Cerebellar nuclear complex (tissue), 1 donor: ENCODE measurements at regions not wholly inside any gene's neighbourhood (a gene's known extent, or its start where the extent isn't known, plus 50 kb on each side); places are given as distances from the start of the nearest gene placed in this dataset.

Source experiments
- DNase-seq, 2 experiments: peaks; one replicate each; lab custom pipeline; 2025; lab: John Stamatoyannopoulos, UW

GRCh38 chr4:151987606-151988005, 226.8 kb upstream of the GATB start:
- DNase-seq: no peak

- peak; percentile 12 to 54 for DNase-seq
Observed at GRCh38 chr4:151983854-151984253, 223.0 kb upstream of the GATB start.

- DNase-seq: no peak
Observed at GRCh38 chr4:151979819-151980218, 219.0 kb upstream of the GATB start.

- no peak for DNase-seq
Observed at GRCh38 chr4:151968643-151969042, 207.8 kb upstream of the GATB start.

GRCh38 chr4:151967074-151967473, 206.3 kb upstream of the GATB start:
- no peak for DNase-seq

GRCh38 chr4:151962138-151962823, 201.5 kb upstream of the GATB start:
- DNase-seq: no peak

GRCh38 chr4:151961456-151961855, 200.6 kb upstream of the GATB start:
- DNase-seq: no peak

GRCh38 chr4:151960449-151961230, 199.8 kb upstream of the GATB start:
- peak in 1 of 2 experiments; percentile 4 for DNase-seq

- no peak for DNase-seq
Observed at GRCh38 chr4:151957153-151957552, 196.3 kb upstream of the GATB start.

GRCh38 chr4:151955721-151956380, 195.0 kb upstream of the GATB start:
- no peak for DNase-seq

GRCh38 chr4:151953795-151954372, 193.1 kb upstream of the GATB start:
- no peak for DNase-seq

GRCh38 chr4:151953312-151953711, 192.5 kb upstream of the GATB start:
- DNase-seq: no peak

GRCh38 chr4:151952711-151953254, 192.0 kb upstream of the GATB start:
- no peak for DNase-seq

GRCh38 chr4:151952137-151952536, 191.3 kb upstream of the GATB start:
- no peak for DNase-seq

- DNase-seq: no peak
Observed at GRCh38 chr4:151951671-151952050, 190.9 kb upstream of the GATB start.

- no peak for DNase-seq
Observed at GRCh38 chr4:151950993-151951670, 190.3 kb upstream of the GATB start.

GRCh38 chr4:151948351-151949016, 187.7 kb upstream of the GATB start:
- DNase-seq: no peak

- DNase-seq: no peak
Observed at GRCh38 chr4:151946718-151947117, 185.9 kb upstream of the GATB start.

GRCh38 chr4:151942971-151943370, 182.2 kb upstream of the GATB start:
- DNase-seq: no peak

- no peak for DNase-seq
Observed at GRCh38 chr4:151940926-151941617, 180.3 kb upstream of the GATB start.

GRCh38 chr4:151940291-151940690, 179.5 kb upstream of the GATB start:
- no peak for DNase-seq
